Smooth muscle cell of the brain vasculature (primary cell): ENCODE measurements at regions not wholly inside any gene's neighbourhood (a gene's known extent, or its start where the extent isn't known, plus 50 kb on each side); places are given as distances from the start of the nearest gene placed in this dataset.

ENCODE experiments used
- DNase-seq: peaks from one replicate; pipeline ENCODE4 v3.0.0-alpha.2; 2012; ENCODE audit warnings: low read depth, low spot score

DNA sequence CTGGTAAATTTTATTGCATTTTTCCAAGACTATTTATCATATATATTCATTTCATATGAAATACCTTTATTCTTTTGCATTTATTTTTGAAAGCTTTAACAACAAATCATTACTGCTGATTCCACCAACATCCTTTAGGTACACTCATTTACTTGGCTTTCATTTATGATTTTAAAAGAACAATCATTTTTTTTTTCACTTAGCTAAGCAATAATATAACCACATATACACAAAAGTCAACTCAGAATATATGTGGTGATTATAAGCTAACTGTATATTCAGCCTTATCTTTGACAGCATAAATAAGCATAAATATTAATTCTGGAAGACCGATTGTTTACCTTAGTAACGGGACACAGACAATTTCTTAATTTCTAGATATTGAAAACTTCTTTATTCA lies 458.6 kb upstream of the ZNF385D start:
- no peak for DNase-seq

DNA sequence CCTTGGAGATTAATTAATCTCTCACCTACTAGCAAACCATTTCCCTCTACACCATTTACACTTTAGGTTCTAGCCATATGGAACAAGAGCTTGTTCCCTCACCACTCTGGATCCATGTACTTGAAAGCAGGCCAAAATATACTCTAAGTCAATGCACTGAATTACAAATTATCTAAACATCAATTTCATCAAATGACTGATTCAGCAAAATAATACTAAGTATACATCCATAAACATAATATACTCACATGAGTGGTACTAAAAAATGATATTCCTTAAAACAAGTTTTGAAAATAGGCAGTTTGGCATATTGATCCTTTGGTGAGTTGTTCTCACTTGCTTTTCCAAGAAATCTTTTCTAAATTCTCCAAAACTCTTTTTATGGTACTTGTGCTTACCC lies 459.7 kb upstream of the ZNF385D start:
- no peak for DNase-seq

DNA sequence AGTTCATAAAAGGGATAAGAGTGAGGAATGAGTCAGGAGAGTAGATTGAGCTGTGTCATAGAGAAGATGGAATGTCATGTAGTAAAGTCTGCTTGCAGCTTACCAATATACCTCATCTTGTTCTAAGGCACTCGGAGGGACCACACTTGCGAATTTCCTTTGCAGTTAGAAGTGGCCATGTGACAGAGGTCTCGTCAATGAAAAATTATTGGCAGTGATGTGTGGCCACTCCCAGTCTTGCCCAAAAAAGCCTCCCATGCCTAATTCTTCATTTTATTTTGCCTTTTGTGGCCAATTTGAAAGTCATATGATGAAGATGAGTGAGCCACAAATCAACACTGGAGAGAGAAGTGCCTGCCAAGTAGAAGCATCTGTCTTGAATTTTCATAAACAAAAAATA lies 465.6 kb upstream of the ZNF385D start:
- no peak for DNase-seq

DNA sequence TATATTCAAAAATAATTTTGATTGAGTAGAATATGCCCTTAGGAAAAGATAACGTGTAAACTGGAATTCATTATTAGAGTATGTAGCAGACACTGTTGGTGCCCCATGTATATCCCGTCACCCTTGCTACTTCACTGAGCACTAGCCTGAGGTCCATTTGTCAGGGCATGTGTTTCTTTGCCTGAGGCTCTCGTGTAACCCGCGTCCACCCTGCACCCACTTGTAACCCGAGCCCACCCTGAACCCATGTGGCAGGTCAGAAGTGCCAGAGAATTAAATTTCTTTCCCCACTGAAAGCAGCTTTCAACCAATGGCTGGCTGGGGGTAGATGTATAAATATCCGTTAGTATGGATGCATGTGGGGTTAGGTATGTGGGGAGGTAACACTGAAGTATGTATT lies 474.2 kb upstream of the ZNF385D start:
- no peak for DNase-seq

DNA sequence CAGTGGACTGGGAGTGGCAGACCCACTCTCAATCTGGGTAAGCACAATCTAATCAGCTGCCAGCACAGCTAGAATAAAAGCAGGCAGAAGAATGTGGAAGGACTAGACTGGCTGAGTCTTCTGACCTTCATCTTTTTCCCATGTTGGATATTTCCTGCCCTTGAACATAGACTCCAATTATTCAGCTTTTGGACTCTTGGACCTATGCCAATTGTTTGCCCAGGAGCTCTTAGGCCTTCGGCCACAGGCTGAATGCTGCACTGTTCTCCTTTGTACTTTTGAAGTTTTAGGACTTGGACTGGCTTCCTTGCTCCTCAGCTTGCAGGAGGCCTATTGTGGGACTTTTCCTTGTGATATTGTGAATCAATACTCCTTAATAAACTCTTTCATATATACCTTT lies 477.7 kb upstream of the ZNF385D start:
- DNase-seq: no peak

DNA sequence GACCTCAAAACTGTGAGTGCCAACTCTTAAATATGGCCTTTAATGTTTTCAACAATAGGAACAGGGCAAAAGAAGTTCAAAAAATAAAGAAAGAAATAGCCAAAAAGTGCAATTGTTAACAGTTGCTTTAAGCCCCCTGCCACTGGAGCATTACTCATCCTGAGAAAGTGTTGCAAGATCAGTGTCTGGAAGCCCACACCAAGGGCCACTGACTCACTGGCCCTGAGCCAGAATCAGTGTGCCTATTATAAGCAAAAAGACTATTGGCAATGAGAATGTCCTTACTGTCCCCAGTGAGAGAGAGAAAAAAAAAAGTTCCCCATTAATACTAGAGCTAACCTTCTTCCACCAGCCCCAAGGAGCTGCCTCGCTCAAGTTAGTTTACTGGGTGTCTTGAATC lies 480.1 kb upstream of the ZNF385D start:
- DNase-seq: peak; percentile 32

DNA sequence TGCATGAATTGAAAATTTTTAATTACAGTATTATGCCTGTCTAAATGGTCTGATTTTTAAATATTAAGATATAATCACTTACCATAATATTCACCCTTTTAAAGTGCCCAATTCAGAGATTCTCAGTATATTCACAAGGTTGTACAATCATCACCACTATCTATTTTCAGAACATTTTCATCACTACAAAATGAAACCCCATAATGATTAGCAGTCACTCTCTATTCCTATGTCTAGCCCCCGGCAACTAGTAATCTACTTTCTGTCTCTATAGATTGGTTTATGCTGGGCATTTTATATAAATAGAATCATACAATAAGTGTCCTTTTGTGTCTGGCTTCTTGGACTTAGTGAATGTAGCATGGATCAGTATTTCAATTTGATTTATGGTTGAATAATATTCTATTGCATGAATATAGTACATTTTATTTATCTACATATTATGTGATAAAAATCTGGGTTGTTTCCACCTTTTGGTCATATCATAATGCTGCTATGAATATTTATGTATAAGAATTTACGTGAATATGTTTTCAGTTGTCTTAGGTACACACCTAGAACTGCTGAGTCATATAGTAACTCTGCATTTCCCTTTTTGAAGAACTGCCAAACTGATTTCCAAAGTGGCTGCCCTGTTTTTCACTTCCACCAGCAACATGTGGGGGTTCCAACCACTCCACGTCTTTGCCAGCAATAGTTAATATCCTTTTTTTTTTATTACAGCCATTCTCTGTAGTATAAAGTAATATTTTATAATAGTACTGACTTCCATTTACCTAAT lies 485.7 kb upstream of the ZNF385D start:
- DNase-seq: no peak

DNA sequence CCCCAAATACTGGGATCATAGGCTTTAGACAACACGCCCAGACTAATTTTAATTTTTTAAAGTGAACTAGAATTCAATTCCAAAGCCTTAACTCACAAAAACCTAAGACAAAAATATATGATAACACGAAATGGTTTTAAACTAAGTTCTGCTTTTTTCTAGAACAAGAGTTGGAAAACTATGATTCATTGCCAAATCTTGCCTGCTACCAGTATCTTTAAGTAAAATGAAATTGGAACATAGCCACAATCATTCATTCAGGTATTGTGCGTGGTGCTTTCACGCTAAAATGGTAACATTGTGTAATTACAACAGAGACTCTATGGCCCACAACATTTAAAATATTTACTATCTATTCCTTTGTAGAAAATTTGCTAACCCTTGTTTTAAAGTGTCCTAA lies 488.0 kb upstream of the ZNF385D start:
- no peak for DNase-seq

DNA sequence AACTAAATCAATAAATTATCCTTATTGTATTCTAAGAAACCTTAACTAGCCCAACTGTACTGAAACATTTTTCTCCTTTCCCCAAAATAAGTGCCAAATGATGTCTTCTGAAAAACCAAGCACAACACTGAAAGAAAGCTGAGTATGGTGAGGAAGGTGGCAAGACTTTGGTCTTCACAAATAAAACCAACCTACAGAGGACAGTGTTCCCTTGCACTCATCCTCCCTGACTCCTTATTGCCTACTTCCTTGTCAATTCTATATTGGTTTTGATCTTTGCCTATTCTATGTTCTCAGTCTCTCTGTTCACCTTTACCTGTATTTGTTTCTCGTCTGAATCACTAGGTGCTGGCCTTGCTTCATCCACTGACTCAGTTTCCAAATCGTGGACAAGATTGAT lies 490.1 kb upstream of the ZNF385D start:
- no peak for DNase-seq

DNA sequence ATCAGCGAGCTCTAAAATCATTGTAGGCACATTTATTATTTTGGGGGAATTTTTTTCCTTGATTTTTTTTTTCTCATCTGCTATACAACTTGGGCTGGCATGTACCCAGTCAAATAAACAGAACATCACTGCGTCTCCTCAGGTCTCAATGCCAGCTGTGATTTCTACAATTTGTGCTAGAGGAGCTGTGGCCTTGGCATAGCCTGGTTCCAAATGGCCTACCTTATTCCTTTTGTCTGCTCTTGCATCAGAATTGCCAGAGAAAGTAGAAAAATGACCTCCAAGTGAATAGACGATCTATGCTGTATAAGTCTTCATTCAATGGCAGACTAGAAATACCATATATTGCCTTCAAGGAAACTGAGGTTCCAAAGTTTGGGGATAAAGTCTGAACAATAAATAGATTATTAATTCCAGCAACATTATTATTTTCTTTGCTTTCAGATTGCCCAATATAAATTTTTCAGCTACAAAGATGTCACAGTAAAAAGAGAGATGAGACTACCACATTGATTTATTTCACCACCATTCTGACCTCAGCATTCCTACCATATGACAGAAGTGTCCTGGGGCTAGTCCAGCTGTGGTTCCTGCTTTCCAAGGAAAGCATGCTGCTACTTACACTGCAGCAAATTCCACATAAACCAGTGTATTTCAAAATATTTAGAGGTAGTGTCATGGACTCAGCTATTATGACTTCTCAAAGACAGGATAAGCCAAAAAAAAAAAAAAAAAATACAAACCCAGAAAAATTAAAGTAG lies 493.9 kb upstream of the ZNF385D start:
- DNase-seq: peak; percentile 63

DNA sequence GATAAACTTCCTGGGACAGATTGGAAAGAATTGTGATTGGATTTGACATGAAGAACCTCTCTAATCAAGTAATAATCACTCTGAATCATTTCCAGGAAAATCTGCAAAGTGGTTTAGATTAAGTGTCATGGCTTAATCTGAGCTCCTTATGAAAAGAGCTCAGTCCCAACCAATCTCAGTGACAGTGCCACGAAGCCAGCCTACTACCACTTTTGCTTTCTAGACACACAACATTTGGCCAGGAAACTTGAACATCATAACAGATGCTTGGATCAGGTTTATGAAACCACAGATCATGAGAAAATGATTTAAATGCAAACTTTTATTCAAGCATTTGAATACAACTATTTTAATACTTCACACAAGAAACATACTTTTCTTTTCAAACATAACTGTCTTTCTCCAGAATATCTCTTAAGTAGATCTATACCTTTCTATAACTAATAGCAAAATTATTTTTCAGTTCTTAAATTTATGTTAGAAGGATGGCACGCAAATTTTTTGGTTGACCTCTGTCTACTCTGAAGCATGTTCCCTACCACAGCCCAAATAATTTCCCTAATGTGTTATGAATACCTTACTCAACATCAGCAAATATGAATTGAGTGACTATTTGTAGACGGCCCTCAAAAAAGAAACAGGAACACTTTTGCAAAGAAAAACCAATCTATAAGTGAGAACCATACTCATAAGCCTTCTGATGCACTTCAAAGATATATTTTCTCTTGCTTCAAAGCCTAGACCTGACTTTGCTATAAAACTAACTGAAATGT lies 495.0 kb upstream of the ZNF385D start:
- no peak for DNase-seq

DNA sequence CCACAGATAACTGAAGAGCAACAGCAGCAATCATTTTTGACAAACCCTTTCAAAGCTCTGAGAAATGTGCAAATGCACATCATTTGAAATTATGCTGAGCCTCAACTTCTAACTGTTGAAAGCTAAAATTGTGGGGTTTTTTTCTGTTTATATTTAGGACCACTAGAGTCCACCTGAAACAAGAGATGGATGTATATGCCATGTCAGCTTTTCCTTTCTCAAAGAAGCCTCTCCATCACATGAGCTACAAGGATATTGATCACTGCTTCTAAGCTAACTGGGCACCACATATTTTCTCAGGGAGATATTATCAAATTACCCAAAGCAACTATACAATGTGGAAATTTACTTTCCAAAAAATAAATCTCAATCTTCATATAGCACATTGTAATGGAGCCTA lies 498.6 kb upstream of the ZNF385D start:
- no peak for DNase-seq

DNA sequence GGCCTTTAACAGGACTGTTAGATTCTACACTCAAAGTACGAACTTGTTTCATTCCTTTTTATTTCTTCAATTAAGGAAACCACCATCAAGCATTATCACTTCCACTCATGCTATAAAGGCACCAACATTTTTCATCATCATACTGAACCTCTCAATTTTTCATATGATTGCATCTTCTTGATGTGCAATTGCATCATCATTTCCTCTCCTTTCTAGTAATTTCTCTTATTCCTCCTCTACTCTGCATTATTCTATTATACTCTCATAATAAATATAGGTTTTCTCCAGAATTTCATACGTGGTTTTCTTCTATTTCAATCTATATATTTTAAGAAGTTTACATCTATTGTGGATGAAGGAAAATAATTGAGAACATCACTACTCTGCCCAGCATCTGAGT lies 506.2 kb upstream of the ZNF385D start:
- no peak for DNase-seq

DNA sequence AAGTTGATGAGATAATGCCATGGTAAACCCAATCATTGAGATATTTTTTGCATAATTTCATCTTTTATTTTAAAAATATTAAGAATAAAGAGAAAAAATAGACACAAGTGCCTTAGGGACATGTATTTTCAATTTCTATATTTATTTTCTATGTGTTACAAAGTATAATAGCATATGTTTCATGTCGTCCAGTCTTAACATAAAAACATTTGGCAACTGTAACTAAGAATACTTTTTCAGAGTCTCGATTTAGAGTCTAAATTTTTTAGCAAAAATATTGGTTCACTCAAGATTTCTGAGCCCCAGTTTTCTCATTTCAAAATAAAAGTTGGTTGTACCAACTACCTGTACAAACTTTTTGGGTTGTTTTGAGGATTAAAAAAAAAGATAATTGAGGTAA lies 511.4 kb upstream of the ZNF385D start:
- DNase-seq: no peak

DNA sequence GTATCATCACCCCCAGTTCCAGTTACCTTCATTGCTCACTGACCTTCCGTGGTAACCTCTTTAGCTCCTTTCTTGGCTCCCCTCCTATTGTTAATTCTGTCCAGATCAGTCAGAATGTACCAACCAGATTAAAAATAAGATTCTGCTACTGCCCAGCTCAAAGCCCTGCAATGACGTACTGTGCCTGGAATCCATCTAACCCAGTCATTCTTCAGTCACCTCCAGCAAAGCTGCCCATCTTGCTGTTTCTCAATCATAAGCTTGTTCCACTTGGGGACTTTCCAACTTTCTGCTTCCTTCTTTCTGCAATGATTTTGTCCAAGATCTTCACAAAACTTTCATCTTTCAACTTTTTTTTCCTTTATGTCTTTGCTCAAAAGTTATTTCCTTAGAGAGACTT lies 512.0 kb upstream of the ZNF385D start:
- no peak for DNase-seq

DNA sequence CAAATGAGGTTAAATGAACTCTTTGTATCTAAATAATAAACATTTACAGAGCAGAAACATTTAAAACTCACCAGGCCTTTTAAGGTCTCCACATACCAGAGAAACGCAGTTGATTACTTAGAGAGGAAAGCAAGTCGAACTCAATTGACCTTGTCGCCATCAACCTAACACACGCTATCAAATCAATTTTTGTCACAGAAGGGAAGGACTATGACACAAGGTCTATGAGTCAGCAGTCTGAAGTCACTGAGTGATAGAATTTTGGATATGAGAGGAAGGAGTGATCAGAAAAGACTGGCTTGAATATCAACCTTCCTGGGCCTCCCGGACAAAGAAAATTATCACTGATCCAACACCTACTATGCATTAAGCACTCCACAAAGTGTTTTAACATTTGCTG lies 514.4 kb upstream of the ZNF385D start:
- no peak for DNase-seq

DNA sequence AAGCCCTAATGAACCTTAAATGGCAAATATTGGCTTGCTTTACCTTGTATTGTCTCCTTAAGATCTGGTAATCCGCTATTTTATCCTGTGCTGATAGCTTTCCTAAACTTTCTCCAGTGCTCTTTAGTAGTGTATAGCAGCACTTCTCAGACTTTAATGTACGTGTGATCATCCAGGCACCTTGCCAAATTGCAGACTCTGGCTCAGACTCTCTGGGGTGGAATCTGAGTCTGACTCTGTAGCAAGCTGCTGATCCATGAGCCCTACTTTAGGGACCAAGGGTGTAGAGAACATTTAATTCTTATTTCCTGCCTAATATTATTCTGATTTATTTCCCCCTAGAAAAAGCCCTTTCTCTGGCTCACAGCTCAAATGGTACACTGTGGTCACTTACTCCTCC lies 518.8 kb upstream of the ZNF385D start:
- DNase-seq: no peak

DNA sequence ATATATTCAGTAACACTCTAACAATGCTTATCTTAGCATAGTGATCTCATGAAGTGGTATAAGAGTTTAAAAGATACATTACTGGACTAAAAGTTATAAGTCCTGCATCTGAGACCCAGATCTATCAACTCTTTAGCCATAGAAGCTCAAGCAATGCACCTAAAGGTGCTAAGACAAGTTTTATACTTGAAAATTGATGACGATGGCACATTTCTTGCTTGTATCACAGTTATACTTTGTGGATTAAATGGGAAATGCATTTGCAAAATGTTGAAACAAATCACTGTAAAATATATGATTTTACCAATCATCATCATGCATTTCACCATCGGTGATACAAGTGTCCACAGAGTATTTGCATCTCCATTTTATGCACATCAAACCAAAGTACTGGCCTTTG lies 525.3 kb upstream of the ZNF385D start:
- no peak for DNase-seq

DNA sequence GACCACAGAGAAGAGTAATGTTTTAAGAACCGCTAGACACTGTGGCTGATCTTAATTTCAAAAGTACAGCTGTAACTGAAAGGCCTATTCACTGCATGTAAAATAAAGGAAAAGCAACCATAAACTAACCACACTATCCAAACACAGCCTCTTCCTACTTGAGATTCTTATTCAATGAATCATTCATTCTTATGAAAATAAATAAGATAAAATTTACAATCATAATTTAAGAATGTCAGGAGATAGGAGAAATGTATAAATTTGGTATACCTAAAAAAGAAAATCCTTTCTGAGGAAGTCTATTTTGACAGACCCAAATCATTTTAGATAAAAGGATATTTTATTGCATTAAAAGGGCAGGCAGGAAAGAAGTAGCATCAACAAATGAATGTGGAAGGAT lies 533.5 kb upstream of the ZNF385D start:
- peak; percentile 37 for DNase-seq

DNA sequence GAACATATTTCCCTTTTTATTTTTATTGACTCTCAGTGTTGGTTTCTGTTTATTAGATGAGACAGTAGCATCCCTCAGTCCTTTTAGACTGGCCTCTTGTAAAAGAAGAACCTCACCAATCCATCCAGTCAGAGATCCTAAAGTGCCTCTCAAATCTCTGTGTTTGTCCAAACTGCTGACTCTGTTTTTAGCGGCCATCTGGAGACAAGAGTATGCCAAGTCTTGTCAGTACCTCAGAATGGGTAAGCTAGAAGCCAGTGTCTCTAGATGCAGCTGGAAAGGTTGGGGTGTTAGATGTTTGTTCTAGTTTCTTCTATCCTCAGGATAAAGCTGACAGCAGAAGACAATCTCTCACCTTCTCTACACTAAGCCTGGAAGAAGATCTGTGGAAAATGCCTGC lies 537.7 kb upstream of the ZNF385D start:
- no peak for DNase-seq

DNA sequence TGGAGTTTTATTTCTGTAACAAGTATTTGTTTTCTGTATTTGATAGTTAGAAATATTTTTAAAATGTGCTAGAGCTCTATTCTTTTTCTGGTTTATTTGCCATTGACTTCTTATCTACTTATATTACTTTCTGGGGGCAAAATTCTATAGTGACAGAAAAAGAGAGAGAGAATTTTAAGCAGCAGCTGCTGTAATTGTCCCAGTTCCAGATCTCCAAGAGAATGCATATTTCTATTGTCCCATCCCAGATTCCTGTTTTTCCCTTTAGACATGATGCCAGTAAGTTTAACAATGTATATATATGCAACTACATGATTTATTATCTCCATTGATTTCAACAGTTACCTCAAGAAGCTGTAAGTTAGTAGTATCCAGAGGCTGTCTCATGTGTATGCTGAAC lies 541.7 kb upstream of the ZNF385D start:
- DNase-seq: no peak

DNA sequence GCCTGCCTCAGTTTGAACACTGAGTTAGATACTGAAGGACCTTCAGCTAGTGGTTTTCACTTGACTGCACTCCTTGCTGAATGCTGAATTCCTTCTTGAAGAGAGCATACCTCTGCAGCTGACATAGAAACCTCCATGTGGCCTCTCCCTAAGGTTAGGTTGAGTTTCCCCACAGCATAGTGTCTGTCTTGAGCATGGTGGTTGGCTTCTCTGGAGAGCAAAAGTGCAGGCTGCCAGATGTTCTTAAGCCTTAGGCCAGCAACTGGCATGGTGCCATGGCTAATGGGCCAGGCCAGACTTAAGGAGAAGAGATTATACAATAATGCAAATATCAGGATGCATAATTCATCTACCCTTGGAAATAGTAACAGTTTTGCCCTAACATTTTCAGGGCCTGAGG lies 545.6 kb upstream of the ZNF385D start:
- DNase-seq: peak; percentile 9

DNA sequence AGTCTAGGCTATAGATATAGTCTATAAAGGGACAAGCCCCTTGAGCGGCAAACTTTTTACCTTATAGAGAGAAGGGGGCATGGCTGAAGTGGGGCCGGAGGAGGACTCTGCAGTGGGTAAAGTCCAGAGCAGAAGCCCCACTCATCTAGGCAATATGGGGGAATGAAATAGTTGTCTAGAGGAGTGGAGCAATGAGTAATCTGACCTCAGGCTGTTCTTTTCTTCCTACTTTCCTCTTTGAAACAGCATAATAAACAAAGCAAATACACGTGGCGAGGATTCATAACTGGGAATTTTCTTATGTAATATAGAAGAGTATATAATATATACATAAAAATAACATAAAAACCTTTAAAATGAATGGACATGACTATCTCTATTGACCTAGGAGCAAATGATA lies 546.4 kb upstream of the ZNF385D start:
- no peak for DNase-seq
